HEK293 (cell line): ENCODE measurements at regions not wholly inside any gene's neighbourhood (a gene's known extent, or its start where the extent isn't known, plus 50 kb on each side); places are given as distances from the start of the nearest gene placed in this dataset.

Experiments used
- BCL11A ChIP-seq: fragments of 450-650 bp; formaldehyde crosslinking; IDR thresholded peaks from 2 replicates; pipeline ENCODE4 v1.5.1; 2016; ENCODE audit warnings: low read depth, missing biosample characterization, missing genetic modification characterization
- HOXC10 ChIP-seq: sonication (generic); formaldehyde crosslinking; IDR thresholded peaks from 2 replicates; pipeline ENCODE4 v1.8.1; 2023; ENCODE audit warnings: mild to moderate bottlenecking, missing genetic modification reagents
- SP2 ChIP-seq: fragments of 450-650 bp; formaldehyde crosslinking; IDR thresholded peaks from 2 replicates; pipeline ENCODE4 v1.5.1; 2016; ENCODE audit warnings: missing biosample characterization, missing genetic modification characterization
- ZEB2 ChIP-seq: fragments of 450-650 bp; formaldehyde crosslinking; IDR thresholded peaks from 2 replicates; pipeline ENCODE4 v1.5.1; 2016; ENCODE audit warnings: missing biosample characterization, missing genetic modification characterization
- ZNF121 ChIP-seq: fragments of 450-650 bp; formaldehyde crosslinking; IDR thresholded peaks from 2 replicates; pipeline ENCODE4 v1.5.1; 2016; ENCODE audit warnings: missing biosample characterization, missing genetic modification characterization
- ZNF501 ChIP-seq: fragments of 450-650 bp; formaldehyde crosslinking; IDR thresholded peaks from 2 replicates; pipeline ENCODE4 v1.5.1; 2016; ENCODE audit warnings: missing biosample characterization, missing genetic modification characterization
- ZNF624 ChIP-seq: fragments of 450-650 bp; formaldehyde crosslinking; IDR thresholded peaks from 2 replicates; pipeline ENCODE4 v1.5.1; 2017; ENCODE audit warnings: missing biosample characterization, missing genetic modification characterization
- ZNF701 ChIP-seq: fragments of 450-650 bp; formaldehyde crosslinking; IDR thresholded peaks from 2 replicates; pipeline ENCODE4 v1.5.1; 2016; ENCODE audit warnings: missing biosample characterization, missing genetic modification characterization
- TF ChIP-seq, protein P1 (sequence below): fragments of 450-650 bp; formaldehyde crosslinking; IDR thresholded peaks from 2 replicates; pipeline ENCODE4 v1.5.1; 2016; ENCODE audit warnings: missing biosample characterization, missing genetic modification characterization
- TF ChIP-seq, protein P2 (sequence below): fragments of 450-650 bp; formaldehyde crosslinking; IDR thresholded peaks from 2 replicates; pipeline ENCODE4 v1.5.1; 2016; ENCODE audit warnings: missing biosample characterization, missing genetic modification characterization
- TF ChIP-seq, protein P3 (sequence below): sonication (generic); formaldehyde crosslinking; IDR thresholded peaks from 2 replicates; pipeline ENCODE4 v1.8.1; 2022; ENCODE audit warnings: mild to moderate bottlenecking, moderate library complexity, missing genetic modification reagents
- TF ChIP-seq, protein P4 (sequence below): fragments of 450-650 bp; formaldehyde crosslinking; IDR thresholded peaks from 2 replicates; pipeline ENCODE4 v1.5.1; 2016; ENCODE audit warnings: missing biosample characterization, missing genetic modification characterization

DNA sequence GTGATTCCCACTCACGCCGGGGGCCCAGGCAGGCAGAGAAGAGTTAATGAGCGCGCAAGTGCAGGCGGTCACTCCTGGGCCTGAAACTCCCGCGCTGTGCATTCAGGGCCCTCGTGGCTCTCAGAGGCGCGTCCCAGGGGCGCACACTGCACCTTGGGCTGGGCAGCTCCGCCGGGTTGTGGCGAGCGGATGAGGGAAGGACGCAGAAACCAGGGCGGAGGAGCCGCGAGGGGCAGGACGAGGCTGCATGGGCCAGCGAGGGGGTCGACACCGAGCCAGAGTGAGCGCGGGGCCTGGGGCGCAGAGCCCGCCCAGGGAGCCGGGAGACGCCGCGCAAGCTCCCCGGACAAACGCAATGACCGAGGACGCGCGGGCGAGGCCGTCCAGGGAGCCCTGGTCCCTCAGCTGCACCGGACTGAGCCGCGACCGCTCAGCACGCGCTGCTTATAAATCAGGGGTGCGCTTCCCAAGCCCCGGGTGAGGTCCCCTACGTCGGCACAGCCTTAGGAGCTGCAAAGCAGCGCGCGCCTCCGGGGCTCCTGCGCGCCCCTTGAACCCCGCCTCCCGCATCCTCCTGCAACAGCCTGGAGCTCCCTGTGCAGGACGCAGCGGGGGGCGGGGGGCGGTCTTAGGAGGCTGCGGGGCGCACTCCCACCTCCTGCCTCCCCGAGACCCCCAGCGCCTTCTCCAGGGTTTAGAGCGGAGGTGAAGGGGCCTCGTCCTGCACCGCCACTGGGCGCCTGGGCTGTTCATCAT, 180.2 kb upstream of the ALKAL2 start:
- TF ChIP-seq, protein P1, sequence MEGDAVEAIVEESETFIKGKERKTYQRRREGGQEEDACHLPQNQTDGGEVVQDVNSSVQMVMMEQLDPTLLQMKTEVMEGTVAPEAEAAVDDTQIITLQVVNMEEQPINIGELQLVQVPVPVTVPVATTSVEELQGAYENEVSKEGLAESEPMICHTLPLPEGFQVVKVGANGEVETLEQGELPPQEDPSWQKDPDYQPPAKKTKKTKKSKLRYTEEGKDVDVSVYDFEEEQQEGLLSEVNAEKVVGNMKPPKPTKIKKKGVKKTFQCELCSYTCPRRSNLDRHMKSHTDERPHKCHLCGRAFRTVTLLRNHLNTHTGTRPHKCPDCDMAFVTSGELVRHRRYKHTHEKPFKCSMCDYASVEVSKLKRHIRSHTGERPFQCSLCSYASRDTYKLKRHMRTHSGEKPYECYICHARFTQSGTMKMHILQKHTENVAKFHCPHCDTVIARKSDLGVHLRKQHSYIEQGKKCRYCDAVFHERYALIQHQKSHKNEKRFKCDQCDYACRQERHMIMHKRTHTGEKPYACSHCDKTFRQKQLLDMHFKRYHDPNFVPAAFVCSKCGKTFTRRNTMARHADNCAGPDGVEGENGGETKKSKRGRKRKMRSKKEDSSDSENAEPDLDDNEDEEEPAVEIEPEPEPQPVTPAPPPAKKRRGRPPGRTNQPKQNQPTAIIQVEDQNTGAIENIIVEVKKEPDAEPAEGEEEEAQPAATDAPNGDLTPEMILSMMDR: no peak
- TF ChIP-seq ZNF121 (tag by site-specific recombination) (no peak), ZNF624 (no peak), HOXC10 (CRISPR knock-in tag) (no peak), ZNF501 (tag by site-specific recombination) (no peak), ZEB2 (tag by site-specific recombination) (no peak), SP2 (no peak), ZNF701 (tag by site-specific recombination) (no peak), BCL11A (tag by site-specific recombination) (no peak)
- TF ChIP-seq, protein P2, sequence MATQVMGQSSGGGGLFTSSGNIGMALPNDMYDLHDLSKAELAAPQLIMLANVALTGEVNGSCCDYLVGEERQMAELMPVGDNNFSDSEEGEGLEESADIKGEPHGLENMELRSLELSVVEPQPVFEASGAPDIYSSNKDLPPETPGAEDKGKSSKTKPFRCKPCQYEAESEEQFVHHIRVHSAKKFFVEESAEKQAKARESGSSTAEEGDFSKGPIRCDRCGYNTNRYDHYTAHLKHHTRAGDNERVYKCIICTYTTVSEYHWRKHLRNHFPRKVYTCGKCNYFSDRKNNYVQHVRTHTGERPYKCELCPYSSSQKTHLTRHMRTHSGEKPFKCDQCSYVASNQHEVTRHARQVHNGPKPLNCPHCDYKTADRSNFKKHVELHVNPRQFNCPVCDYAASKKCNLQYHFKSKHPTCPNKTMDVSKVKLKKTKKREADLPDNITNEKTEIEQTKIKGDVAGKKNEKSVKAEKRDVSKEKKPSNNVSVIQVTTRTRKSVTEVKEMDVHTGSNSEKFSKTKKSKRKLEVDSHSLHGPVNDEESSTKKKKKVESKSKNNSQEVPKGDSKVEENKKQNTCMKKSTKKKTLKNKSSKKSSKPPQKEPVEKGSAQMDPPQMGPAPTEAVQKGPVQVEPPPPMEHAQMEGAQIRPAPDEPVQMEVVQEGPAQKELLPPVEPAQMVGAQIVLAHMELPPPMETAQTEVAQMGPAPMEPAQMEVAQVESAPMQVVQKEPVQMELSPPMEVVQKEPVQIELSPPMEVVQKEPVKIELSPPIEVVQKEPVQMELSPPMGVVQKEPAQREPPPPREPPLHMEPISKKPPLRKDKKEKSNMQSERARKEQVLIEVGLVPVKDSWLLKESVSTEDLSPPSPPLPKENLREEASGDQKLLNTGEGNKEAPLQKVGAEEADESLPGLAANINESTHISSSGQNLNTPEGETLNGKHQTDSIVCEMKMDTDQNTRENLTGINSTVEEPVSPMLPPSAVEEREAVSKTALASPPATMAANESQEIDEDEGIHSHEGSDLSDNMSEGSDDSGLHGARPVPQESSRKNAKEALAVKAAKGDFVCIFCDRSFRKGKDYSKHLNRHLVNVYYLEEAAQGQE (tag by site-specific recombination): no peak
- TF ChIP-seq, protein P3, sequence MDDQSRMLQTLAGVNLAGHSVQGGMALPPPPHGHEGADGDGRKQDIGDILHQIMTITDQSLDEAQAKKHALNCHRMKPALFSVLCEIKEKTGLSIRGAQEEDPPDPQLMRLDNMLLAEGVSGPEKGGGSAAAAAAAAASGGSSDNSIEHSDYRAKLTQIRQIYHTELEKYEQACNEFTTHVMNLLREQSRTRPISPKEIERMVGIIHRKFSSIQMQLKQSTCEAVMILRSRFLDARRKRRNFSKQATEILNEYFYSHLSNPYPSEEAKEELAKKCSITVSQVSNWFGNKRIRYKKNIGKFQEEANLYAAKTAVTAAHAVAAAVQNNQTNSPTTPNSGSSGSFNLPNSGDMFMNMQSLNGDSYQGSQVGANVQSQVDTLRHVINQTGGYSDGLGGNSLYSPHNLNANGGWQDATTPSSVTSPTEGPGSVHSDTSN (CRISPR knock-in tag): no peak
- TF ChIP-seq, protein P4, sequence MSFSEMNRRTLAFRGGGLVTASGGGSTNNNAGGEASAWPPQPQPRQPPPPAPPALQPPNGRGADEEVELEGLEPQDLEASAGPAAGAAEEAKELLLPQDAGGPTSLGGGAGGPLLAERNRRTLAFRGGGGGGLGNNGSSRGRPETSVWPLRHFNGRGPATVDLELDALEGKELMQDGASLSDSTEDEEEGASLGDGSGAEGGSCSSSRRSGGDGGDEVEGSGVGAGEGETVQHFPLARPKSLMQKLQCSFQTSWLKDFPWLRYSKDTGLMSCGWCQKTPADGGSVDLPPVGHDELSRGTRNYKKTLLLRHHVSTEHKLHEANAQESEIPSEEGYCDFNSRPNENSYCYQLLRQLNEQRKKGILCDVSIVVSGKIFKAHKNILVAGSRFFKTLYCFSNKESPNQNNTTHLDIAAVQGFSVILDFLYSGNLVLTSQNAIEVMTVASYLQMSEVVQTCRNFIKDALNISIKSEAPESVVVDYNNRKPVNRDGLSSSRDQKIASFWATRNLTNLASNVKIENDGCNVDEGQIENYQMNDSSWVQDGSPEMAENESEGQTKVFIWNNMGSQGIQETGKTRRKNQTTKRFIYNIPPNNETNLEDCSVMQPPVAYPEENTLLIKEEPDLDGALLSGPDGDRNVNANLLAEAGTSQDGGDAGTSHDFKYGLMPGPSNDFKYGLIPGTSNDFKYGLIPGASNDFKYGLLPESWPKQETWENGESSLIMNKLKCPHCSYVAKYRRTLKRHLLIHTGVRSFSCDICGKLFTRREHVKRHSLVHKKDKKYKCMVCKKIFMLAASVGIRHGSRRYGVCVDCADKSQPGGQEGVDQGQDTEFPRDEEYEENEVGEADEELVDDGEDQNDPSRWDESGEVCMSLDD: no peak
